SIG-M5 (cell line): ENCODE measurements at regions not wholly inside any gene's neighbourhood (a gene's known extent, or its start where the extent isn't known, plus 50 kb on each side); places are given as distances from the start of the nearest gene placed in this dataset.
"Not testable (repeated sequence)": the region's sequence is repeated elsewhere in the genome, so short reads cannot be mapped to it uniquely, and the experiment has no call there.

Experiments
- DNase-seq: peaks from one replicate; lab custom pipeline; 2025; lab: John Stamatoyannopoulos, UW

DNA sequence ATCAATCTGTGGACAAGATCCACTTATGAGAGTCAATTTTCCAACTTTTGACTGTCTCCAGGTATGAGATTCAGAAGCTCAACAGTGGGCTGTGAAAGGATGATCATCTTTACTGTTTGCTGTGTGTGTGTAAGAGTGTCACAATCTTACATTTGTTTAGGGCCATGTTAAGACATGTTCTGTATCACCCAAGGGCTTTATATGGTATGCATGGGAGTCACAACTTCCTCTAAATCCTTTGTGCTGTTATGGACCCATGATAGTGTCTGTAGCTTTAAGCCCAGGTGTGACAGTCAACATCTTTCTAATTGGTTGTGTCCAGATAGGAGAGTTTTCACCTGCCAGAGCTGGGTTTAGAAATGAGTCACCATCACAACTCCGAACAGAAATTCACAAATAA, 70.2 kb downstream of the ZNF726 start:
- not testable (repeated sequence) for DNase-seq

DNA sequence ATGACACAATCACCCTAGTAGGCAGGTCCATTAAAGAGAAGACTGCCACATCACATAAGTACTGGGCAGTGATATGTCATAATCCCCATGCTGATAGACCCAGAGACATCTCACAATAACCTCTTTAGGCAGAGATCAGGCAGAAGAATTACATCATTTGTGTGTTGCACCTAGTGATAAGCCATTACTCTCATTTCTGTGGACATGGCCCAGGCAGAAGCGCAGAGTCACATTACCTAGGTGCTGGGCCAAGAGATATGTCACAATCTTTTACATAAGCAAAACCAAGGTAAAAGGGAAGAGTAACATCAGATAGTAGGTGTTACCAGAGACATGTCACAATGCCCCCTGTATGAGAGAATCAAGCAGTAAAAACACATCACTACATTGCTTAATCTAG, 71.9 kb downstream of the ZNF726 start:
- no peak for DNase-seq

DNA sequence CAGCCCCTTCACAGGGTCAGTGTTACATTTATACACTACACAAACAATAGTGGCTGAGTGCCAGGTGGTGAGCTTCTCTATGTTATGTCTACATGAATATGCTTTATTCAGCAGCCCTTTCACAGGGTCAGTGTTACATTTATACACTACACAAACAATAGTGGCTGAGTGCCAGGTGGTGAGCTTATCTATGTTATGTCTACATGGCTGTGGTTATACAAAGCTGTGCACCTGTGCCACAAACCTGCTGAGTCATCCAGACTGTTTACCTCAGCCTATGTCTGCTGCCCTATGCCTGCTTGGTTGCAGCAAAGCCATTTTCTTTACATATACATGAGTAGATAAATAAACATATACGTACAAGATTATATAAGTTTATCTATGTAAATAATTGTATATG, 76.5 kb downstream of the ZNF726 start:
- no peak for DNase-seq

DNA sequence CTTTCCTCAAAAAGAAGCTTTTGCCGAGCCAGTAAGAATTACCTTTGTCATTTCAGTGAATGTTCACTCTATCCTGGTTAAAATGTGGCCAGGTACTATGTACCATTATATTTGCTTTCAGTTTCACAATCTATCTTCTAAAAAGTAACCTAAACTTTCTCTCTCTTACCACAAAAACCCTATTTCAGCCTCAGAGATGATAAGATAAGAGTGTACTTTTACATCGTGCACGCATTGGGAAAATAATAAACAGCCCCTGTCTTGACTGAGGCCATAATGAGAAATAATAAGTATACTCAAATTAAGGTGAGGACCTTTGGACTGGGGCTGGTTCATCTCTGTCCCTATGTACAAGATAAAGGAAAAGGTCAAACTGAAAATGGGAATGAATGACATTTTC, 77.7 kb downstream of the ZNF726 start:
- no peak for DNase-seq

DNA sequence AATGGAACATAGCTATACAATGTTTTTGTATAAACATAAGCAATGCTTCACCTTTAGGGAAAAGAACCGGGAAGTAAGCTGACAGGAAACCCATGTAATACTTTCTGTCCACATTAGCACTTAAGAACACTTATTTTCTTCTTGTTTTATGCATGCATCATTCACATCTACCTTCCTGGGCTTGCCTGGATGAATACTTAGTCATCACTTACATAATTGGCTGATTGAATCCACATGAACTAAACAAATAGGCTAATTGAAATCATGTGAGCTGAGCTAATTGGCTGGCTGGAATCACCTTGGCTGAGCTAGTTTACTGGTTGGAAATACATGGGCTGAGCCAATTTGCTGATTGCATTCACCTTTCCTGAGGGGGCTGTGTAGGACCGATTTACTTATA, 78.8 kb downstream of the ZNF726 start:
- DNase-seq, result no peak

DNA sequence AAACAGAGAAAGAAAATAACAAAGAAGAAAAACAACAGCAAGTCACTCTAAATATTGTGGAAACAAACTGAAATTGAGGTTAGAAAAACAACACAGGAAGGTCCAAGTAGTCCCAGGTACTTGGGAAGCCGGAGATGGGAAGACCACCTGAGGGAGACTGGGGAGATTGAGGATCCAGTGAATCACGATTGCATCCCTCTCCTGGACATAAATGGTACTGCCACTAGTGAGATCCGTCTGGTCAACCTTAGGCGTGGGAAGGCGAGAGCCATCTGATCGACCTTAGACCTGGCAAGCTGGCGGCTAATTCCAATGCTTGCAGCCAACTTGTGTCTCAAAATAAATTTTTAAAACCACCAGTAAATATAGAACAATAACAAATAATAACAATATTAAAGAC, 81.9 kb downstream of the ZNF726 start:
- DNase-seq, result no peak

DNA sequence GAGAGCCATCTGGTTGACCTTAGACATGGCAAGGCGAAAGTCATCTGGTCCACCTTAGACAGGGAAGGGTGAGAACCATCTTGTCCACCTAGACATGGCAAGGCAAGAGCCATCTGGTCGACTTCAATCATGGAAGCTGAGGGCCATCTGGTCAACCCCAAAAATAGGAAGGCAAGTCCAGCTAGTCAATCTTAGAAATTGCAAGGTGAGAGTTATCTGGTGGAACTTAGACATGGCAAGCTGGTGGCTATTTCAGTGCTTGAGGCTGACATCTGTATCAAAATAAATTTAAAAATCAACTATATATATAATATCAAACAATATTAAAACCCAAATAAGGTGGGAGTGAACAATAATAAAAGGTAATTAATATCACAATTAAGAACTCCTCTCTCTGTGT, 83.9 kb downstream of the ZNF726 start:
- DNase-seq, result no peak

DNA sequence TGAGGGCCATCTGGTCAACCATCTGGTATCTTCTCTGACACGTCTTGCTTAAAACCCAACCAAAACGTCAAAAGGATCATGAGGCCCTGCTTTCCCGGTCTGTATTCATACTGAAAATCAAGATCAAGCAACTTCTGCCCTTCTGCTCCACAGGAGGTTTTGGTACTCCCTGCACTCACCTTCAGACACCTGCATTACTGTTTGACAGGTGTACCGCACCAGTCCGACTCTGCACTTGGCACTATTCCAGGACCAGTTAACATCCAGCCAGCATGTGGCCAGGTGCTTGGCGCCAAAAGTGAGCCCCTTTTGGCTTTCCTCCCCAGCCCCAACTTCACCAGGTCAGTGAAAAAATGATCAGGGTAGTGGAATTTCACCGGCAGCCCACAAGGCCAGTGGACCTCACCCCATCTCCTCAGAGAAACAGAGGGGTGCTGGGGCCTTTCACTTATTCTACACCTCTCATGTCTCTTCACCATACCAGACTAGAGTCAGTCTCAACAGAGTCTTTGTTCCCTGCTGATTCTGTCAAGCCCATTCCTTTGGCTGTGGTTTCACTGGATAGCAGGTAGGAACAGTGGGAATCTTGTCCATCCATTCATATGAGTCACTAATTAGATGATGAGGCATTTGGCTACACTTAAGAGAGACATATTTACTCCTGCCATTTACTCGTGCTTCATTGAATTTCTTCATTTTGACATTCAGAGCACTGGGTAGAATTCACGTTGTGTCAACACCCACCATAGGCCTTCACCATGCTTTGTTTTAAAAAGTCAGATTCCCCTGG, 85.3 kb downstream of the ZNF726 start:
- no peak for DNase-seq

DNA sequence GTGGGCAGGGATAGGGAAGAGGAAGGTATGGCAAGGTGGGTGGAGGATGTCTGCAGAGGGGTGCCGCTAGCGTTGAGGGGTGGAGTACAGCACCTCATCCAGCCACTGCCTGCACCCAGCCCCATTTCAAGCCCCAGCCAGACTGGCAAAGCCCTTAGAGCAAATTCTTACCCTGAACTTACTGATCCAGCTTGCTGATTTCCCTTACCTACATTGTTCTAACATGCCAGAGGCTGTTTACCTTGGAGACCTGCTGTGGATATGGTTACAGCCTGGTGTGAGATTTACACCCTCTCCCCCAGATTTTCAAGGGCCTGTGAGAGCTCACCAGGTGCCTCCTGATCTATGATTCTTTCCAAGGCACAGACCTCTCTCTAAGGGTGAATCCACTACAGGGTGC, 86.0 kb downstream of the ZNF726 start:
- no peak for DNase-seq

DNA sequence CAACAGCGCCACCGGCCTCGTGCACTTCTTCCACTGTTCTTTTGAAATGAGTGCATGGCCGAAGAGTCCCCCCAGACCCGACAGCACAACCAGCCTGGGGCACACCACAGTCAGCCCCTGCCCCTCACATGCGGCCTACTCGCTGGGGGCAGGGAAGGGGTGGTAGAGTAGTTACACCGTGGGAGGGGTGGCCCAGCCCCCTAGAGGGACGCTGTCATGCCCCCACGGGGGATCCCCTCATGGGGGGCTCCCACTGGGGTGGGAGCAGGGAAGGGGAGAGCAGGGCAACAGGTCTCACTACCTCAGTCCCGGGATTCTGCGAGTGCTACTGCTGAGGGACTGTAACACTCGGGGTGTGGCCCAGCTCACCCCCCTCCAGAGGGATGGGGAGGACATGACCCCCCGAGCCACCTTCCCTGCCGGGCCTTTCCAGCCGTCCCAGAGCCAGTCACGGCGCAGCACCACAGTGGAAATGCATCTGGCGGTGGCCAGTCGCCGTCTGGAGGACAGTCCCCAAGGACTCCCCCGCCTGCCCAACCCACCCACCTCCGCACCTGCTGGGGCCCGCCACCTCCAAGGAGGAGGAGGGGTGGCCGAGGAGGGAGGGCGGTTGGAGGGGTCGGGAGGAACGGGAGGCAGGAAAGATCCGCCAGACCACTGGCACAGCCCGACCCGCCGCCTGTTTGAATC, 84.6 kb upstream of the ZNF254 start:
- no peak for DNase-seq

DNA sequence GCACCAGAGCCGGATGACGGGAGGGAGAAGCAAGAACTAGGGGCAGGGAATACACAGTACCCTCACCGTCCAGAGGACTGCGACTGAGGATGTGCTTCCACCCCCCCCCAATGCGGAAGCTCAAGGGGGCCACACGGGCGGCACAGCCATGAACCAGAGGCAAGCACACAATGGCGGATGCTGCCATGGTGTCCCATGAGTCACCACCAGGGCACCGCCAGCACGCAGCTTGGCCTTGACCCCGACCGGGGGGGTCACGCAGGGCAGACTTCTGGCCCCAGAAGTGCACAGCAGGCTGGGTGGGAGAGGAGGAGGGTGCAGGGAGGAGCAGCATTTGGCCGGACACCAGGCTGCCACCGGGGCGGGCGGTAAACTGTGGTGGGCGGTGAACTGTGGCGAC, 83.5 kb upstream of the ZNF254 start:
- no peak for DNase-seq

DNA sequence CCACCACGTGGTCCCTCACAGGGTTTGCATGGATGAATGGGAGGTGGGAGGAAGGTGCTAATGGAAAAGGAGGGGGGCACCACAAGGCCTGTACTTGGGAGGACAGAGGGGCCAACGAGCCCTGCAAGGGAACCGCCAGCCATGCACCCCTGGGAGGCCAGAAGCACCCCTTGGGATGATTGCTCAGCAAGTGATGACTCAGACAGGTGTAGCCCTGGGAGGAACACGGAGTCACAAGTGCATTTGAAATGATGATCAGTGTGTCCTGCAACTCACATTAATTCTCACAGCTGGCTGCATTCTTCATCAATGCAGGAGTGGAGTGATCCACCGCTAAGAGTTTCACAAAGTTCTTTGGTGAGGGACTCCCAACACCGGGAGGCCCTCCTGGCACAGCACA, 82.8 kb upstream of the ZNF254 start:
- no peak for DNase-seq

DNA sequence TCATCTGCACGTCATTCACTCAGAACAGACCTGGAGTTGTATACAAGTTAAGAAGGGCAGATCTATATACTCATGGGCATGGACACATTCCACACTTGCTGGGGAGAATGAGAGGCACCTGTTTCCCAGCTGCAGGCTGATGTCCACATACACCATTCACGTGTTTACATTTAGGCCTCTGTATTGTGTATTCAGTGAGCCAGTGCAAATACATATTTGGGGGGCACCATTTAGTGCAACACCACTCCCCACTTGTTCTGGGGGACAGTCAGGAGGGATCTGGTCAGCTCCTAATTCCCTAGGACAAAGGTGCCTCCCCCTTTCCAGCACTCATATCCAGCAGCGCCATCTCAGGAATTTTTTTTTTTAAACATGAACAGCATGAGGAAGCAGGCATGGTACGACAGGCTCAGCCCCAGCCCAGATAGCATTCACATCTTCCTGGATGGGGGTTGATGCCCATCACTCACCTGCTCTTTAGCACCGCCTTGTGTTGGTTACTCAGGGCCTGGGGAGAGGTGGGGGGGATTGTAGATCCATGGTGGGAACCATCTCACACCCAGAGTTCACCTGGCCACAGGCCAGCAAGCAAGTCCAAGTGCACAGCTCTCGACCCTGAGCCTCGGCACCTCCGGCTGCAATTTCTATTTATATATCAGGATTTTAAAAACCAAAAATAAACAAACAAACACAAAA, 56.9 kb upstream of the ZNF254 start:
- DNase-seq, result no peak

DNA sequence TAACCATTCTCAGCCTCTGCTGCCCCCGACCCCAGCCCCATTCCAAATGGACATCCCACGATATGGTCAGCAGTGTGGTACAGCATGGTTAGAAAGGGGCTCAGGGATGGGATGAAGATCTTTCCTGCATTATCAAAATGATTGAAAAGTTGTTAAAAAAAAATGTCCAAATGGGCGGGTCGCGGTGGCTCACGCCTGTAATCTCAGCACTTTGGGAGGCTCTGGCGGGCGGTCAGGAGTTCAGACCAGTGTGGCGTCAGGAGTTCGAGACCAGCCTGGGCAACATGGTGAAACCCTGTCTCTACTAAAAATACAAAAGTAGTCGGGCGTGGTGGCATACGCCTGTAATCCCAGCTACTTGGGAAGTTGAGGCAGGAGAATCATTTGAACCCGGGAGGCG, 54.3 kb upstream of the ZNF254 start:
- DNase-seq, result no peak

DNA sequence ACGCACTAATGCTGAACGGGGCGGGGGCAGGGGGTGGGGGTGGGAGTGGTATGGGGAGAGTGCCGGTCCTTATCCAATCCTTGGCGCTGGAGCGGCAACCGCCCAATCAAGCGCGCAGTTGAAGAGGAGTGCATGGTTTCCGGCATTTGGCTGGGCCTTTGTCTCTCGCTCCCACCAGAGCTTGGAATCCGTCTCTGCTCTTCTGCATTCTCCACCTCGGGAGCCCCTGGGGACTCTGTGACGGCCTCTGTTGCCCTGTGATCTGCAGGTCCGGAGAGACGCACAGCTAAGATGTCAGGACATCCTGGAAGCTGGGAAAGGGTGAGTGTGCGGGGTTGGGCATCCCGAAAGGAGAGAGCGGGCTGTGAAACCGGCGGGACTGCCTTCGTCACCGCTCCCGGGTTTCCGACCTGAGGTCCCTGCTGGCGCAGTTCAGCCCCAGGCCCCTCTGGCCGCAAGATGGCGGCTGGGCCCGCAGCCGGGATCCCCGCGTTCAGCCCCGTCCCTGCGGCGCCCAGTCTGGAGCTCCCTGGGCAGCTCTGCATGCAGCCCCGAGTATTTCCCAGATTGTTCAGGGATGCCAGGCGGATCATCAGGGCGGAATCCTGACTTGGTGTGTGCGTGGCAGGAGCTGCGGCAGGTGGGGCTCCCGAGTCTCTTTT, 53.6 kb upstream of the ZNF254 start:
- peak; percentile 20 for DNase-seq

DNA sequence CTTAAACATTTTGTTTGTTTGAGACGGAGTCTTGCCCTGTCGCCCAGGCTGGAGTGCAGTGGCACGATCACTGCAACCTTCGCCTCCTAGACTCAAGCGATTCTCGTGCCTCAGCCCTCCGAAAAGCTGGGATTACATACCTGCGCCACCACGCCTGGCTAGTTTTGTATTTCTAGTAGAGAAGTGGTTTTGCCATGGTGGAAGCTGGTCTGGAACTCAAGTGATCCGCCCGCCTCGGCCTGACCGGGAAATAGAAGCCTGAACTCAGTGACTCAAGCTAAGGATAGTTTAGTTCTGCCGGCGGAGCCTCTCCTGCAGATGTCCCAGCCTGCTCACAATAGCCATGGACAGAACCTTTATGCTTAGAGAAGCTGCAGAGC, 53.0 kb upstream of the ZNF254 start:
- DNase-seq, result no peak

DNA sequence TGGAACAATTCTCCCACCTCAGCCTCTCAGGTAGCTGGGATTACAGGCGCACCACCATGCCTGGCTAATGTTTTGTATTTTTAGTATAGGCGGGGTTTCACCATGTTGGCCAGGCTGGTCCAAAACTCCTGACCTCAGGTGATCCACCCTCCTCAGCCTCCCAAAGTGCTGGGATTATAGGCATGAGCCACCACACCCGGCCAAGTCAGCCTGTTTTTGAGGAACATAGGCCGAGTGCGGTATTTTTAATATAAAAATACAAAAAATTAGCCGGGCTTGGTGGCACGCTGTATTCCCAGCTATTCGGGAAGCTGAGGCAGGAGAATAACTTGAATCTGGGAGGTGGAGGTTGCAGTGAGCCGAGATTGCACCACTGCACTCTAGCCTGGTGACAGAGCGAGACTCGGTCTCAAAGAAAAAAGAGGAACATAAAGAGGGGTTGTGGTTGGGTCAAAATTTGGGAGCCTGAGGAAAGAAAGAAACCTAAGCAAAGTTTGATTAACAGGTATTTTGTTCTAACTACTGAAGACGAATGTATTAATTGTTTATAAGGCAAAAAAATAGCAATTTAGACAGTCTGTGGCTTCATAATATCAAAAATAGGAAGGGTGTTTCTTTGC, 51.6 kb upstream of the ZNF254 start:
- not testable (repeated sequence) for DNase-seq
